ENCODE measurements at regions not wholly inside any gene's neighbourhood (a gene's known extent, or its start where the extent isn't known, plus 50 kb on each side); places are given as distances from the start of the nearest gene placed in this dataset.

DNA sequence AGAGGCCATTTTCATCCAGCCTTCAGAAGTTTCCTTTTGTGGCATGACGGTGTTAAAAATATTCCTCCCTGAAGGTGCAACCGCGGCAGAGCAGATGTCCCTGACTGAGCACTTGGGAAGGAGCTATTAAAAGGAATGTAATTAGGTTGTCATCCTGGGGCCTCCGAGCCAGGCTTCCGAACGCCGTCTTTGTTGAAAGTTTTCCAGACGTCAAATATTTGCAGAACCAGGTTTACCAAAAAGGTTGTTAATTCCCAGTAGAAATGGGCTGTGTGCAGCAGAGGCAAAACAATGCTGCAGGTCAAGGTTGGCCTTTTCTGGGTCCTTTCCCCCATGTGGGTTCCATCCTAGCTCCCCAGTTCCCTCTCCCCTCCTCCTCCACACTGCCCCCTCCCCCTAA is 88.8 kb upstream of the CALM2 start:
- no peak for DNase-seq (ENCODE audit: low read depth in 2 of 2)

DNA sequence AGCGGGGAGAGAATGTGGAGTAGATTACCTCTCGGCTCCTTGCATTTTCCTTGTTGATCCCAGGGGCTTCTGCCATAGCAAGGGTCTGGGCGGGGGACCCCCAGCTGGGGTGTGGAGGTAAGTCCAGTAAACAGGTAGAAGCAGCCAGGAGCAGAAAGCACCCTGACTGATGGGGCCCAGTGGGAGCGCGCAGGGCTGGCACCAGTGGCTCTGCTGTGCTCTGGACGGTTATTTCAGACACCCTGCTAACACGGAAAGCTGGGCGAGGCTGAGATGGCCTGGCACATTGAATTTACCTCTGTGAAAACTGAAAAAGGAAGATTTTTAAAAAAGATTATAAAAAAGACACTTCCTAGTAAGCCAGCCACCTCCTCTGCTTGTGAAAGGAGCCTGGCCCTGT is 88.4 kb upstream of the CALM2 start:
- no peak for DNase-seq (ENCODE audit: low read depth in 2 of 2)

DNA sequence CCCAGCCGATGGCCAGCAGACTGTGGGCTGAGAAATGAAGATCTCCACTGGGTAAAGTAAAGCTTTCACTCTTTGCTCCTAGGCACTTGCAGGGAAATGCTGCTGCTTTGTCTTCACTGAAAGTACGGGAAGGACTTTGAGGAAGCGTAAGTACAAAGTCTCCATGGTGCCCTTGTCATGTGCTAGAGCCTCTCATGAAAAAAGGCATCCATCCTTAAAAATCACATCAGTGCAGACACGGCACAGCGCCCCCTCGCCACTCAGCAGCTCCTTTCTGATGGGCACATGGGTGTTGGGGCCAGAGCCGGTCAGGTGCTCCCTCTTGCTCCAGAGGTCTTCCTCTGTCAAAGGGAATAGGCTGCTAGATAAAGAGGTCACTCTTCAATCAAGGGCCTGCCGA is 87.8 kb upstream of the CALM2 start:
- DNase-seq (ENCODE audit: low read depth in 2 of 2): no peak

DNA sequence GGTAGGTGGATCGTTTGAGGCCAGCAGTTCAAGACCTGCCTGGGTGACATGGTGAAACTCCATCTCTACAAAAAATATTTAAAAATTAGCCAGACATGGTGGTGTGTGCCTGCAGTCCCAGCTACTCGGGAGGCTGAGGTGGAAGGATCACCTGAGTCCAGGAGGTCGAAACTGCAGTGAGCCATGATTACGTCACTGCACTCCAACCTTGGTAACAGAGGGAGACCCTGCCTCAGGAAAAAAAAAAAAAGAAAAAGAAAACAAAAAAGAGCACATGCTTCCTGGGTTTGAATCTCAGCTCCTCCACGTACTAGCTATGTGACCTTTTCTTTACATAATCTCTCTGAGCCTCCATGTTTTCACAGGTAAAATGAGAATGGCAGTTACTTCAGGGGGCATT is 86.3 kb upstream of the CALM2 start:
- DNase-seq (ENCODE audit: low read depth in 2 of 2): no peak

DNA sequence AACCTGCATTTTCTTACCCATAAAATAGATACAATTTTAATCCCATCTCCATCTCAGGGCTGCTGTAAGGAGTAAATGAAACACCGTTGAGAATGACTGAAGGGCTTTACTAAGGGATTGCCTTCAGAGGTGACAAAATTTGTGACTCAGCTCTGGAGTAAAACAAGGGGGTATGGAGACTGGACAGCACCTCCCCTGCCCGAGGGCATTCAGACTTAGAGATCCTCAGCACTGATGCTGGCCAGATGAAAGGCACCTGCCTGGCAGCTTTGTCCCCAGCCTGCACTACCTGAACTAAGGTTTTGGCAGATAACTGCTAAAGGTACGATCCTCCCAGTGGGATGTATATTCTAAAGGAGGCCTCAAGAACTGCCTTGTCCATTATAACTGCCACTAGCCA is 84.7 kb upstream of the CALM2 start:
- no peak for DNase-seq (ENCODE audit: low read depth in 2 of 2)

DNA sequence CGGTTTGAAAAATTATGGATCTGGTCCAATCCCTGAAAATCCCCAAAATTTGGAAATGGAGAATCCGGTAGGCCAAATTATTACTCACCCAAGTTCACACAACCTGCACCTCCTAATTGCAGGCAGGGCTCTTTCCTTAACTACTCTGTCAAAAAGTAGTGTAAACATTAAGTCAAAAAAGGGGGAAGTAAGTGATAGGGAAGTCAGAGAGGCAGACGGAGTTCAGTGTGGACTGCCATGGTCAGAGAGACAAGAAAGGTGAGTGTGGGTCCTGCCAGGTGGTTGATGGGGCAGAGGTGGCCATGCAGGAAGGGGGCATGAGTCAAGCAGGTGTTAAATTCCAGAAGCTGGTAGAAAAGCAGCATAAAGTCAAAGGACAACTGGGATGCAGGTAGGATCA is 83.5 kb upstream of the CALM2 start:
- DNase-seq (ENCODE audit: low read depth in 2 of 2): no peak

DNA sequence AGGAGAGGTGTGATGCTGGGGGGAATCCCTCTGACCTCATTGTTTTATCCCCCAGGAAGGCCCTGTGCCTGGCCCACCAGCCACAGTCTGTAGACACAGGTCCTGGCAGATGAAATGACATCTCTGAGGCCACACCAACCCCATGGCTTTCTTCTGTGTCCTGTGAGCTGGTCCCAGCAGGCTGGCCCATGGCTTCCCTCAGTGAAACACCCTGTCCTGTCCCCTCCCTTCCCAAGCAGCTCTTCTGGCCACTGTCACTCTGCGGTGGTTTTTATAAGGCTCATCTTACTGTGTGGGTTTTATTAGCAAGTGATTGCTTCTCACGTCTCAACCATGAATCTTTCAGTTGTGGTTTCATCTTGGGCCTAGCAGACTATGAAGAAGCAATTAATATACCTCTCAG is 81.6 kb upstream of the CALM2 start:
- no peak for DNase-seq (ENCODE audit: low read depth in 2 of 2)

DNA sequence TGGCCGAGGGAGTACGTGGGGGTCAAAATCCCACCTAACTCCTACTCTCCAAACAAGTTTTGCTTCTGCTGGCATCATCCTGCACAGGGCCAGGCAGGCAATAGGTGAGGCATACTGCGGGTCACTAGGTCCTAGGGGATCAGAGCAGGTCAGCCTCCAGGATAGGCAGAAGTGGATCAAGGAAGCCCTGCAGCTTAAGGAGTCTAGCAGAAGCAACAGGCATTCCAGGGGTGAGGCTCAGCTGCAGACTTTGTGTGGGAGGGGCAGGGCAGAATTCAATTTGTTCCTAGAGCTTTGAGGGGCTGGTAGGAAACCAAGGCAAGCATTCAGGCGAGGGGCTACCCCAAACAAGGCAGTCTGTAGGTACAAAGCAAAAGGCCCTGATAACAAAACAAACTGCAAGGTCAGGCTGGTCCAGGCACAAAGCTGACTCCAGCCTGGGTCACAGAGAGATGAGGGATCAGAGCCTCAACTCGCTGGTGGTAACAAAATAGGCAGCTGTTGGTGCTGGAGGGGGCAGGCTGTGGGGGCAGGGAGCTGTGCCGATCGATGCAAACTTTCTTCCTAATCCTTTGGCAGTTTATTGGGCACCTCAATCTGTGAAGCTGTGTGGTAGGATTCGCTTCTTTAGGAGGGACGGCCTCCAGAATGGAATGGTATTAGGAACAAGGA is 80.2 kb upstream of the CALM2 start:
- DNase-seq (ENCODE audit: low read depth in 2 of 2): no peak

DNA sequence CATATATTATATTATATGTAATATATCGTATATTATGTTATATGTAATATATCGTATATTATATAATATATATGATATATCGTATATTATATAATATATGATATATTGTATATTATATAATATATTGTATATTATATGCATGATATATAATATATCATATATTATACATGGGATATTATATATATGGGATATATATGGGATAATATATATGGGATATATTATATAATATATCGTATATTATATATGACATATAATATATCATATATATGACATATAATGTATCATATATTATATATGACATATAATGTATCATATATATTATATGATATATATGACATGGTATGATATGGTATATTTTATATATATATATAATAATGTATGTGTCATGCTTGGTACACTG is 79.5 kb upstream of the CALM2 start:
- no peak for DNase-seq (ENCODE audit: low read depth in 2 of 2)

DNA sequence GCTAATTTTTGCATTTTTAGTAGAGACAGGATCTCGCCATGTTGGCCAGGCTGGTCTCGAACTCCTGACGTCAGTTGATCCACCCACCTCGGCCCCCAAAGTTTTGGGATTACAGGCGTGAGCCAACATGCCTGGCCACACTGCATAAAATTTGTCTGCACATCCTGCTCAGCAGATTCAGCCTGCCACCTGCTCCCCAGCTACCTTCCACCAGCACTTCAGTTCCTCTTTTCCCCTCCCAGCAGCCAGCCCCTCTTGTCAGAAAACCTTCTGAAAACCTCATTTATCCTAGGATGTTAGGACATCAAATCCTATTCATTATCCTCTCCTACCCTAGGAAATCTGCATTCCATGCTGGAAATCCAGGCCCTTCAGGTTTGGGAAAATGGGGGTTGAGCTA is 78.2 kb upstream of the CALM2 start:
- no peak for DNase-seq (ENCODE audit: low read depth in 2 of 2)

DNA sequence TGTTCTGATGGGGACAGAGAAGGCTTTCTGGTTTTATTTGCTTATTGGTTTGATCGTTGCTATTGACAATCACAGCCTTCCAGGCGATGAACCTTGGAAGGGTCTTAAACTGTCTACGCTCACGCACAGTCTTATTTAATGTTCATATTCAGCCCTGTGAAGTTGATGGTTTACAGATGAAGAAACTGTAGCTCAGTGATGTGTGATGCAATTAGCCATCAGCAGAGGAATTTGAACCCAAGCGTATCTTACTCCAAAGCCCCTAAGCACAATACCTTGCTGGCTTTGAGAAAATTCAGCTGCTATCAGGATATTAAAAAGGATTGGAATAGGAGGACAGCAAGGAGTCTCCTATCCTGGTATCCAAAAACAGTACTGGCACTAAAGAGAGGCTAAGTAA is 77.1 kb upstream of the CALM2 start:
- no peak for DNase-seq (ENCODE audit: low read depth in 2 of 2)

DNA sequence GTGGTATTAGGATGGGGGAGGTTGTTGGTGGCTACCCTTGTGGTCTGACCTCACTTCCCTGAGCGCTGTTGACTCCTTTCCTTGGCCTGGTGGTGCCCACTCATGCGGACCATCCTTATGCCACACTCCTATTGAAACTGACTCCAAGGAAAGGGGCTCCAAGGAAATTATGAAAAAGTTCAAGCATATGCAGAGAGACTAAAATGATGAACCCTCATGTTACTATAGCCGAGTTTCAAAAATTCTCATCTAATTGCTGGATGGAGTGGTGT is 75.0 kb upstream of the CALM2 start:
- no peak for DNase-seq (ENCODE audit: low read depth in 2 of 2)

DNA sequence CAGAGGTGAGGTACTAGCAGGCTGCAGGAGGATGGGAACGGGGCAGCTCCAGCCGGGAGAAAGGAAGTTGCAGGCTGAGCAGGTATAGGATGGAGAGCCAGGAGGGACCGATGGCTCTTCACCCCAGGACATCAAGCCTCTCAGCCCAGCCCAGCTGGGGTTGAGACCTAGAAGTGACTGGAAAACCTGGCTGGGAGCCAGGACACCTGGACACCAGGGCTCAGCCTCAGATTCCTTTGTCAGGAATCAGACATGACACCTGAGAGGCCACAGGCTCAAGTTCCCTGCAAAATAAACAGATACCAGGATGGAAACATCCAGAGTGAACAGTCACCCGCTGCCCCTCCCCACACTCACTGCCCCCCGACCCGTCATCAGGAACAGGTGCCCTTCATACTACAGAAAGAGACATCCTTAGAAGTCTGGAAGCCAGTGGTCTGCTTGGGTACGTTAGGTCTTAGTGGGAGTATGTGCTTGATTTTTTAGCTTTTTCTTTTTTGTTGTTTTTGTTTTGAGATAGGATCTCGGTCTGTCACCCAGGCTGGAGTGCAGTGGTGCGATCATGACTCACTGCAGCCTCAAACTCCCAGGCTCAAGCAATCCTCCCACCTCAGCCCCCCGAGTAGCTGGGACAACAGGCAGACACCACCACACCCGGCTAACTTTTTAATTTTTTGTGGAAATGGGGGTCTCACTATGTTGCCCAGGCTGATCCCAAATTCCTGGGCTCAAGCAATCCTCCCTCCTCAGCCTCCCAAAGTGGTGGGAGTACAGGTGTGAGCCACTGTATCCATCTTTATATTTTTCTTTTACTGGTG is 74.5 kb upstream of the CALM2 start:
- no peak for DNase-seq (ENCODE audit: low read depth in 2 of 2)

DNA sequence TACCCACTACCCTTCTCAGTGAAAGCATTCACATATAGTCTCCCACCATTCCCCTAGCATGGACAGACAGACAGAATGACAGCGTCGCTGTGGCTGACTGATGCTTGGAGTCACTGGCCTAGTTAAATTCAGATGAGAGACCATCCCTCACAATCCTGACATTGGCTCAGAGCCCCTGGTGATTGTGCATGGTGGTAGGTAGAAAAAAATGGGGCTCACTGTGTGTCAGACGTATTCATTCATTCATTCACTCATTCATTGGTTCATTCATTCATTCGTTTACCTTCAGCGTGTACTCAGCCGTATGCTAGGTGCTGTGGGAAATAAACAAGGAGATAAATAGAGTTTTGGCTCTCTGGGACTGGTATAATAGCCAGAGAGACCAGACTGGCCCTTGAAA is 73.6 kb upstream of the CALM2 start:
- no peak for DNase-seq (ENCODE audit: low read depth in 2 of 2)

DNA sequence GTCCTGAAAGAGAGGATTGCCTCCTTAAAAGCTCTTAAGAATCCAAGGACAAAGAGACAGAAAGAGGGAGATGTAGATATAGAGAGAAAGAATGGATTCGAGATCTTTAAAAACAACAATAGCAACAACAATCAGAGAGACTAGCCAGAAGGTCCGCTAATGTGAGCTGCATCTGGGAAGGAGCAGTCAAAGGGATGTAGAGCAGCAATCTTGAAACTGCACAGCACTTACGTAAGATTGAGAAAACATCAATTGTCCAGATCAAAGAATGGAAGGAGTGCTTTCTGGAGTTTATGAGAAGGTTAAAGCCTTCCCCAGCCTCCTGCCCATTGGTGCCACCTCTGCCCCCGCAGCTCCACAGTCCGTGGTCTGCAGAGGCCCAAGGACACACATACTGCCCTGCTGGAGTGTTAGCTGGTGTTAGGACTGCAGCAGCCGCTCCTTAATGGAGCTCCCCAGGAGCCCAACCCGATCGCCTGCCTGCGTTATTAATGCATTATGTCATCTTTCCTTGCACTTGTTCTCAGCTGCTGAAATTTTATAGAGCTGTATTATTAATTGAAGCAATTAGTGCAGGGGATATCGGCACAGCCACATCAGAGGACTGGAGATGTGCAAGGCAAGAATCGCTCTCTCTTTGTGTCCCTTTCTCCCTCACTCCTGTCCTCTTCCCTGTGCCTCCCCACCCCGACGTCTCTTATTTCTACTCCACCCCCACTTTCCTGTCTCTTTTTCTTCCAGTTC is 73.0 kb upstream of the CALM2 start:
- DNase-seq (ENCODE audit: low read depth in 2 of 2): no peak

DNA sequence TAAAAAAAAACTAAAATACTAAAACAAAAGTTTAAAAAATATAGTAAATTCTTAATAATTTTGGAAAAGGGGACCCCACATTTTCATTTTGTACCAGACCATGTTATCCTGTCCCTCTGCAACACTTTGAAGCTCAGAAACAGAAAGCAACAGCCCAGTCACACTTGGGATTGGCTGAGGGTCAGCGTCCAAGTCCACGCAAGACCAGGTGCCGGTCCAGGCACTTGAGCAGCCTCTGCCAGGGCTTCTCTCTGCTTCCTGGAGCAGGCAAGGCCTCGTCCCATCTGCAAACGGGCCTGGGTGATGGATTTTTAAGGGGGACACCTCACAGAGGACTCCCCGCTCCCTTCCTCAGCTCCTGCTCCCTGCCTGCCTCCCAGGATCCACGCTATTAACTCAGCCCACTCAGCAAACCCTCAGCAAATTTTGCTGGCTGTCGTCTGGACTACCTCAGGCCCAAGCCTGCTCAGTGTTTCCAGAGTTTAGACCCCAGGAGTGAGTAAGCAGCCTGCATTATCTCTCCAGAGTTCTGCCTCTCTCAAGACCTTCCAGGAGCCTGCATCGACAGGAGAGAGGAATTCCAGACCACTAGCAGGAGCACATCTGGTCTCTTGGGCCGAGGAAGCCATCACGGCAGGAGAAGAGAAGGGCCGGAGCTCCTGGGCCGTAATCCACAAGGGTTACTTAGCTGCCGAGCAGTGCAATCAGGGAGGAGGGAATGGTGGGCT is 67.4 kb upstream of the CALM2 start:
- no peak for DNase-seq (ENCODE audit: low read depth in 2 of 2)

DNA sequence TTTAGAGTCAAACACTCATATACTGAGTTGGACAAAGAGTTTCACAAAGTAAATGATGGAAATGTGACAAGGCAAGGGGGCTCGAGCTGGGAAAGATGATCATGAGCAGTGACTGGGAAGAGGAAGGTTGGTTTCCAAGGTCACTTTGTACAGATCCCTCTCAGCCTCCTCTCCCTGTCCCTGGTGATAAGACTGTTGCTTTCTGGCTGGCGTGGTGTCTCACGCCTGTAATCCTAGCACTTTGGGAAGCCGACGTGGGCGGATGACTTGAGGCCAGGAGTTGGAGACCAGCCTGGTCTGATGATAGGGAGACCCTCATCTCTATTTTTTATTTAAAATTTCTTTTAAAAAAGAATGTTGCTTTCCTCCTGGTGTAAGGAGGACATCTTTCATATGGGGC is 65.4 kb upstream of the CALM2 start:
- no peak for DNase-seq (ENCODE audit: low read depth in 2 of 2)

DNA sequence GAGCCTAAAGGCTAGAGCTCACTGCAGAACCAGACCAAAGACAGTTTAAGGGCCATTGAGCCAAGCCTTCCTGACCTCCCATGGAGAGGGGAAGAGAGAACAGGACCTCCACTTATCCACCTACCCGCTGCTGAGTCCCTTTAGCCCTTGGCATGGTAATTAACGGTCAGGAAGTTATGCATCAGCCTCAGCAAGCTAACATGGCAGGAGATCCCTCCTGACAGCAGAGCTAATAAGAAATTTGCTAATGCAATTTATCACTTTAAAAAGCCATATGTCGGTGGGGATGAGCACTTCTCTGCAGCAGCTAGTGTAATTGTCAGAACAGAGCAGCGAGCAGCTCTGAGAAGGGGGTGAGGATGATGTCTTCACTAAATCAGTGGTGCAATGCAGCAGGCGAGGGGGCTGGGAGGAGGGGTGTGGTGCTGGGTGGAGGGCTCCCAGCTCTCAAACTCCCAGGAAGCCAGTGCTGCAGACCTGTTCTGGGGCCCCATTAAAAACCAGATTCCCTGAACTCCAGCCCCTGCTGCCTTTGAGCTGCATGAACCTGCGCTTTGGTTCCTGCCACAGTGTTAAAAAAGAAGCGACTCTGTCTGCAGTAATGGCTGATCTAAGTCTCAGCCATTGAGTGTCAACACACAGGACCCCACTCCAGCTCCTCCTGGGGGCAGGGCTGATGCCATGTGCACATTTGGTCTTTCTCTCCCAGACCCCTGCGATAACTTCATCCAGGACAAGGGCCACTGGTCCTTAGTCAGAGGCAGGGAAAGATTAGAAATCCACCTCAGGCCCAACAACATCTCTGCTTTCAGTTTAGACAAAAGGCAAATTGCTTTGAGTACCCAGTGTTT is 63.0 kb upstream of the CALM2 start:
- no peak for DNase-seq (ENCODE audit: low read depth in 2 of 2)

DNA sequence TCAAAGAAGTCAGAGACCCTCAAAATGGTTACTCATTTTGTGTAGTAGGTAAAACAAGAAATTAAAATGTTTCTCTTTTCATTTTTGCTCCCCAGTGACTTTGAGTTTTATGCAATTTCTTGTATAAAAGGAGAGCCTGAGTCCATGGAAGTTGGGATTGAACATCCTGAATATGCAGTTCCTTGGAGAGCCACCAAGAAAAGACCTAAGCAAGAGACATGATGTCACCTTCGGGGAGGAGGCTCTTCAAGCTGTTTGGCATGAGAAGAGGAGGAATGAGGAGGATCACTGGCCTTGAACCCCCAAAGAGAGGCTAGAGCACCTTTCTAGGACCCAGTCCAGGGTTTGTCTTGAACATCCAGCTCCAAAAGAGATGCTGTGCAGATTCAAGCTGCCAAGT is 62.3 kb upstream of the CALM2 start:
- no peak for DNase-seq (ENCODE audit: low read depth in 2 of 2)

DNA sequence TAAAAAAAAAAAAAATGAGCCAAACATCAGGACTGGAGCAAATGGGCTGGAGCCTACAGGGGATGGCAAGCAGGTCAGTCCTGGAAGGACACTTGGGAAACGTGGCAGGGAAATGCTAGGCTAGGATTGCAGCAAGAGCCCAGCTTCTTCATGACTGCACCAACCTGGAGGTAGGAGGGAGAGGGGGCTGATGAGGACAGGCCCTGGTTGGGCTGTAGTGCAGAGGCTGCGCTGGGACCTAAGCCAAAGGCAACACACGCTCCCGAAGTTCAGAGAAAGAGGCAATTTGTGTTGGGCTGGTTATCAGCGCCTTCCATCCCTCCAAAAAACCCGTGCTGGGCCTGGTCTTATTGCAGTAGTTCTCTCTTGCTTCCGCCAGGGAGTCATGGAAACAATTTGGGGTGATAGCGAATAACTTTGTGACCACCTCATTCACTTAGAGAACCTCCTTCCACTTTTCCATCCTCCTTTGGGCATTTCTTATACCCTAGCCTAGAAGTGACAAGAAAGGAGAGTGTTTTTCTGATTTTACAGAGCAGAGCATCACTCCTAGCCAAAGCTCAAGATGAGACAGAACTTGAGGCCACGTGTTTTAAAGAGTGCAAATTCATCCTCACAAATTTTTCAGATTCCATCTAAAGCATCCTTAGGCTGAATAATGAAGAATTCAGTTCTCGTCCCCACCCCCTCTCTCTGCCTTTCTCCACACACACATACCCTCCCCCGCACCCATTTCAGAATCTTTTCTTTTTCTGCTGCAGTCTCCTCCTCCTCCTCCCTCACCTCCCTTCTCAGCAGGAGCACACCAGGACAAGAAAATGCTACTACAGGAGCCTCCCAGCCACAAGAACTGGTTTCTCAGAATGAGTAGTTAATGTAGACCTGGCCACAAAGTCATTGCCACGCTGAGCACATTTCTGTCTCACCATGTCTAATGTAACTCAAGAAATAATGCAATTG is 61.3 kb upstream of the CALM2 start:
- DNase-seq (ENCODE audit: low read depth in 2 of 2): no peak

All from activated CD4-positive, alpha-beta T cell treated with anti-CD3 and anti-CD28 coated beads for 24 hours (primary cell).